ENCODE measurements at regions not wholly inside any gene's neighbourhood (a gene's known extent, or its start where the extent isn't known, plus 50 kb on each side); places are given as distances from the start of the nearest gene placed in this dataset.

DNA sequence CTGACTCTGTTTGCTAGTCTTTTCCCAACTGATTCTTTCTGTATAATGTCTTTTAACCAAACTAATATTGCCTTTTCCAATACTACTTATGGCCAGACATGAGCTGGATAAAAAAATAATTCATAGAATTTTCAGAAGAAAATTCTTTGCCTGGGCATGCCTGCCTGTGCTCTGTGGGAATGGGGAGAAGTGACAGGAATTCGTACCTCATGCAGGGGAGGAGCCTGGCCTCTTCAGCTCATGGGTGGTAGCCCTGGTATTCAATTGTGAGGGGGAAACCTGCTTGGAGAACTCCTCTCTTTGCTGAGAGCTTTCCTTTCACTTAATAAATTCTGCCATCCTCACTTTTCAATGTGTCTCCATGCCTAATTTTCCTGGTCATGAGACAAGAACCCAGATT, 928.8 kb downstream of the FAM181B start:
- no peak for ATAC-seq
- Histone ChIP-seq H3K27me3 (ENCODE audit: low read length) (no peaks in the 10 kb centered on the region), H3K9me3 (ENCODE audit: low read length) (peaks cover 3% of the 10 kb centered on the region), H3K9me2 (replicated peaks; ENCODE audit: low read length) (no peaks in the 10 kb centered on the region), H3F3A (ENCODE audit: low read length, unreplicated experiment) (no peaks in the 10 kb centered on the region), H3K27ac (ENCODE audit: low read length) (no peak overlapping the region), H4K20me1 (ENCODE audit: low read length) (no peaks in the 10 kb centered on the region), H3K4me3 (ENCODE audit: low read length) (no peak overlapping the region), H2AFZ (ENCODE audit: low read length) (no peak overlapping the region), H3K9ac (ENCODE audit: low read length) (no peak overlapping the region), H3K36me3 (ENCODE audit: low read depth, low read length) (no peaks in the 10 kb centered on the region), H3K4me1 (ENCODE audit: insufficient read depth, low read length) (no peaks in the 10 kb centered on the region), H3K79me2 (ENCODE audit: low read length) (no peaks in the 10 kb centered on the region), H3K4me2 (ENCODE audit: low read length) (no peak overlapping the region)
- POLR2A ChIA-PET (ENCODE audit: unreplicated experiment): no interaction called here
- DNase-seq: no peak
- intact Hi-C loops (cut with micrococcal nuclease): no loop called here
- no TSS peak for BruUV-seq (replicated peaks)
- CTCF ChIA-PET: no interaction called here
- TF ChIP-seq, protein P1, sequence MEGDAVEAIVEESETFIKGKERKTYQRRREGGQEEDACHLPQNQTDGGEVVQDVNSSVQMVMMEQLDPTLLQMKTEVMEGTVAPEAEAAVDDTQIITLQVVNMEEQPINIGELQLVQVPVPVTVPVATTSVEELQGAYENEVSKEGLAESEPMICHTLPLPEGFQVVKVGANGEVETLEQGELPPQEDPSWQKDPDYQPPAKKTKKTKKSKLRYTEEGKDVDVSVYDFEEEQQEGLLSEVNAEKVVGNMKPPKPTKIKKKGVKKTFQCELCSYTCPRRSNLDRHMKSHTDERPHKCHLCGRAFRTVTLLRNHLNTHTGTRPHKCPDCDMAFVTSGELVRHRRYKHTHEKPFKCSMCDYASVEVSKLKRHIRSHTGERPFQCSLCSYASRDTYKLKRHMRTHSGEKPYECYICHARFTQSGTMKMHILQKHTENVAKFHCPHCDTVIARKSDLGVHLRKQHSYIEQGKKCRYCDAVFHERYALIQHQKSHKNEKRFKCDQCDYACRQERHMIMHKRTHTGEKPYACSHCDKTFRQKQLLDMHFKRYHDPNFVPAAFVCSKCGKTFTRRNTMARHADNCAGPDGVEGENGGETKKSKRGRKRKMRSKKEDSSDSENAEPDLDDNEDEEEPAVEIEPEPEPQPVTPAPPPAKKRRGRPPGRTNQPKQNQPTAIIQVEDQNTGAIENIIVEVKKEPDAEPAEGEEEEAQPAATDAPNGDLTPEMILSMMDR (conservative IDR thresholded peaks at IDR 0.05; ENCODE audit: low read depth, low read length): no peak
- no peak for TF ChIP-seq EZH2phosphoT487 (IDR thresholded peaks at IDR 0.05; ENCODE audit: borderline replicate concordance, low read length)
- TF ChIP-seq EZH2 (IDR thresholded peaks at IDR 0.05; ENCODE audit: low read length, unreplicated experiment): no peak

DNA sequence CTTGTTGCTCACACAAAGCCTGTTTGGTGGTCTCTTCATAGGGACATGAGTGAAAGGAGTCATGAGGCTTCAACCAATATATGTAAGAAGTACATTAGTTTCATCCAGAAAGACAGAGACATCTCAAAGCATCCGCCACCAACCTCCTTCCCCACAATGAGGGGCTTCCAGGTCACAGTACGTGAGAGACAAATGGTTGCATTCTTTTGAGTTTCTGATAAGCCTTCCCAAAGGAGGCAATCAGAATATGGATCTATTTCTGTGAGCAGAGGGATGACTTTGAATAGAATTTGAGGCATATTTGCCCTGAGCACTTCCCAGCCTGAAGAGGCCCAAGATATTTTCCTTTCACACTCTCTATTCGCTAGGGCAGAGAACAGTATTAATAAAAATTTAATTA, 931.1 kb downstream of the FAM181B start:
- Histone ChIP-seq H2AFZ (ENCODE audit: low read length) (no peak overlapping the region), H3K9me2 (replicated peaks; ENCODE audit: low read length) (no peaks in the 10 kb centered on the region), H4K20me1 (ENCODE audit: low read length) (no peaks in the 10 kb centered on the region), H3K79me2 (ENCODE audit: low read length) (no peaks in the 10 kb centered on the region), H3K27me3 (ENCODE audit: low read length) (no peaks in the 10 kb centered on the region), H3K27ac (ENCODE audit: low read length) (no peak overlapping the region), H3K4me3 (ENCODE audit: low read length) (no peak overlapping the region), H3K36me3 (ENCODE audit: low read depth, low read length) (no peaks in the 10 kb centered on the region), H3F3A (ENCODE audit: low read length, unreplicated experiment) (no peaks in the 10 kb centered on the region), H3K9ac (ENCODE audit: low read length) (no peak overlapping the region), H3K9me3 (ENCODE audit: low read length) (peaks cover 19% of the 10 kb centered on the region), H3K4me1 (ENCODE audit: insufficient read depth, low read length) (no peaks in the 10 kb centered on the region), H3K4me2 (ENCODE audit: low read length) (no peak overlapping the region)
- ATAC-seq (no peak), DNase-seq (no peak)
- intact Hi-C loops (cut with micrococcal nuclease): no loop called here
- ChIA-PET POLR2A (ENCODE audit: unreplicated experiment) (no interaction called here), CTCF (no interaction called here)
- BruUV-seq (replicated peaks): no TSS peak
- TF ChIP-seq EZH2phosphoT487 (IDR thresholded peaks at IDR 0.05; ENCODE audit: borderline replicate concordance, low read length): no peak
- TF ChIP-seq EZH2 (IDR thresholded peaks at IDR 0.05; ENCODE audit: low read length, unreplicated experiment): no peak
- TF ChIP-seq, protein P1 (conservative IDR thresholded peaks at IDR 0.05; ENCODE audit: low read depth, low read length): no peak

DNA sequence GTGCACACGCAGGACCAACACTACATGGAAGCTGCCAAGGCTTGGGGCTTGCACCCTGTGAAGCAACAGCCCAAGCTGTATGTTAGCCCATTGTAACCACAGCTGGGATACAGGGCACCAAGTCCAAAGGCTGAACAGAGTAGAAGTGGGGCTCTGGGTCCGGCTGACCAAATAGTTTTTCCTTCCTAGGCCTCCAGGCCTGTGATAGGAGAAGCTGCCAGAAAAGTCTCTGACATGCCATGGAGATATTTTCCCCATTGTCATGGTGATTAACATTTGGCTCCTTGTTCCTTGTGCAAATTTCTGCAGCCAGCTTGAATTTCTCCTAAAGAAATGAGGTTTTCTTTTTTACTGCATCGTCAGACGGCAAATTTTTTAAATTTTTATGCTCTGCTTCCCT, 941.2 kb downstream of the FAM181B start:
- Histone ChIP-seq H3K79me2 (ENCODE audit: low read length) (no peaks in the 10 kb centered on the region), H3K9ac (ENCODE audit: low read length) (no peak overlapping the region), H3K27ac (ENCODE audit: low read length) (no peak overlapping the region), H3K4me2 (ENCODE audit: low read length) (no peak overlapping the region), H4K20me1 (ENCODE audit: low read length) (no peaks in the 10 kb centered on the region), H3K9me2 (replicated peaks; ENCODE audit: low read length) (no peaks in the 10 kb centered on the region), H3K9me3 (ENCODE audit: low read length) (peaks cover 6% of the 10 kb centered on the region; the same call in 1 of the 2 replicates), H2AFZ (ENCODE audit: low read length) (no peak overlapping the region), H3K4me1 (ENCODE audit: insufficient read depth, low read length) (no peaks in the 10 kb centered on the region), H3K27me3 (ENCODE audit: low read length) (no peaks in the 10 kb centered on the region), H3K4me3 (ENCODE audit: low read length) (no peak overlapping the region), H3K36me3 (ENCODE audit: low read depth, low read length) (no peaks in the 10 kb centered on the region; the same call in 1 of the 2 replicates), H3F3A (ENCODE audit: low read length, unreplicated experiment) (no peaks in the 10 kb centered on the region)
- no TSS peak for BruUV-seq (replicated peaks)
- no peak for ATAC-seq
- ChIA-PET CTCF (no interaction called here), POLR2A (ENCODE audit: unreplicated experiment) (no interaction called here)
- no peak for DNase-seq
- intact Hi-C loops (cut with micrococcal nuclease): no loop called here
- TF ChIP-seq, protein P1 (conservative IDR thresholded peaks at IDR 0.05; ENCODE audit: low read depth, low read length): no peak
- TF ChIP-seq EZH2 (IDR thresholded peaks at IDR 0.05; ENCODE audit: low read length, unreplicated experiment) (no peak), EZH2phosphoT487 (IDR thresholded peaks at IDR 0.05; ENCODE audit: borderline replicate concordance, low read length) (no peak)

Data from PC-3 (cell line).